GM21515 (cell line): ENCODE measurements at regions not wholly inside any gene's neighbourhood (a gene's known extent, or its start where the extent isn't known, plus 50 kb on each side); places are given as distances from the start of the nearest gene placed in this dataset.

Source experiments
- ATAC-seq: cut with Tn5 transposase; IDR thresholded peaks from one replicate; pipeline ENCODE4 v1.9.1; 2021; ENCODE audit not compliant: unreplicated experiment

DNA sequence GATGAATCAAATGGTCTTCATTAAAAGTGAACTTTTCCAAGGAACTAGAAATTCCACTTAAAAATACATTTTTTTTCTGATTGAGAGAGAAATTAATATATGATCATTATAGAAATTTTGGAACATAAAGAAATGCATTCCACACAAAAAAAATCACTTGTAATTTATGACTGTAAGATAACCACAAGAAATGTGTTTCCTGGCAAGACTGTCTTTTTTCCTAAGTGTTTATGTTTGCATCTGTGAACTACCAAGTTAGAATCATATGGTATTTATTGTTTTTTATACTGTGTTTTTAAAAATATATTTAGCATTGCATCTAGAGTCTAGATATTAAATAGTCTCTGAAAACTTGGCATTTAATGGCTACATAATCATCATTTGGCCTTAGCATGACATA is 726.8 kb downstream of the BCL11B start:
- no peak for ATAC-seq

- no peak for ATAC-seq
These were observed 723.8 kb downstream of the BCL11B start for GRCh38 chr14:98548071-98548686.

GRCh38 chr14:98551028-98551427 is 721.0 kb downstream of the BCL11B start:
- ATAC-seq, result no peak

DNA sequence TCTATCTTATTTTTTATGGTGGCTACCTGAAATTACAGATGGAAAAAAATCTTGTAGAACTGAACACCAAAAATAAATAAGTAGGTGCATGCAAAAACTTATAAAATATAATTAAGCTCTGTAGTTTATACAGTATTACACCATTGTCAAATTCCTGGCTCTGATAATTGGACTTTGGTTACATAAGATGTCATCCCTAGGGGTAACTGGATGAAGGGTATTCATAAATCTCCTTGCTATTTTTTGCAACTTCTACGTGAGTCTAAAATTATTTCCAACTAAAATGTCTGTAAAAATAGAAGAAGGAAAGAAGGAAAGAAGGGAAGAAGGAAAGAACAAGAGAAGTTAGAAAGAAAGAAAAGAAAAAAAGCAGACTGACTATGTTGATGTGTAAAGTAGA is 716.6 kb downstream of the BCL11B start:
- no peak for ATAC-seq

DNA sequence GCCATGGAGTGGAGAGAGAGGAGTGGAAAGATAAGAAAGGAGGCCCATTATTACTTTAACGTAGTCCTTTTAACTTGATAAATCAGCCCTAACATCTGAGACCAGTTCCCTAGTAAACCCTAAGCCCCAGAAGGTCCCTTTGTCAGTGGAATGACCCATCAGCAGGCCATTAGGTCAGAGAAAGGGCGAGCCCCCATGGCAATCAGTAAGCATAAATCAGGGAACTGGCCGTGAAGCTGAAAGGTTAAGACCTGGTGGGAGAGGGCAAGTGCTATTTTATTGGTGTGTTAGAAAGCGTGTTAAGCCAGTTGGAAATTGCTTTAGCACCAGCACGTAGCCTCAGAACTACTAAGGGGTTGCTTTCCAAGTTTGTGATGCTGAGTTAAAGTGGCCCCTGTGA is 708.0 kb downstream of the BCL11B start:
- no peak for ATAC-seq

DNA sequence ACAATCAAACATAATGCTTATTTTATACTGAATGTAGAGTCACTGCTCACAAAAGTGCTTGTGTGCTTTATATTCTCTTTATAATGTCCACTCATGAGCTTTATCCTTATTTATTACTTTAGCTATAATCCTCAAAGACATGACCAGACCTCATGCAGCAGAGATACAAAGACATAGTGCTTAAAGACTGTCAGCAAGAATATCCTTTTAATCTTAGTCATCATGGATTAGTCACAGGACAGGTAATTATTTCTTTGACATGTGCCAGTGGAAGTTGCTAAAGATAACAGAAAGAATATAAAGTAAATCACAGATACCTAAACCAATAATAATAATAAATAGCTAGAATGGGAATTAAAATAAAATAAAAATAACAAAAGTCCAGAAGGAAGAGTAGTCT is 707.5 kb downstream of the BCL11B start:
- ATAC-seq, result no peak

GRCh38 chr14:98571104-98571503 is 700.9 kb downstream of the BCL11B start:
- ATAC-seq, result no peak

DNA sequence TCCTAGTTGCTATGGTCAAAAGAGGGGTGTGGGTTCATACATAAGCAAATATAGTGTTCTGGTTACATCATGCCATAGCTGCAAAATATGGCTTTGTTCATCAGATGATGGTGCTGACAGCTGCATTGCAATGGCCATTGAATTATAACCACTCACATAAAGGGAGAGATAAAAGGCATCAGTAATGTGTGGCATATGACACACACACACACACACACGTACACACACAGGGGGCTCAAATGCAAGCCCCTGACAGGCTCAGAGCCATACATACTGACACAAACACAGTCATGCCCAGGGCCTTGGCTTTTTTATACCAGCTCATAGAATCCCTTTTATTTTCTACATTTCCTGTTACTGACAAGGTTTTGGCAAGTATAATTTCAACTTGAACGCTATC is 698.9 kb downstream of the BCL11B start:
- ATAC-seq, result no peak

DNA sequence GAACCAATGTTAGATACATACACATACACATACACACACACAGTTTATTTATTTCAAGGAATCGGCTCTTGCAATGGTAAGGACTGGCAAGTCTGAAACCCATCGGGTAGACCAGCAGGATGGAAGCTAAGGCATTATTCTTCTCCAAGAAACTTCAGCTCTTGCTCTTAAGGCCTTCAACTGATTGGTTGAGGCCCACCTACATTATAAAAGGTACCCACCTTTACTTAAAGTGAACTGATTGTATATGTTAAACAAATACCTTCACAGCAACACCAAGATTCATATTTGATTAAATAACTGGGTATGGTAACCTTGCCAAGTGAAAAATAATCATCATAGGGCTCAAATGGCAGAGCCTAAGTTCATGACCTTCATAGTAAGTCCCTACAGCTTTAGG is 695.5 kb downstream of the BCL11B start:
- no peak for ATAC-seq

- ATAC-seq, result no peak
These were observed 693.8 kb downstream of the BCL11B start for GRCh38 chr14:98578204-98578603.

GRCh38 chr14:98579140-98579539 is 692.9 kb downstream of the BCL11B start:
- ATAC-seq, result no peak

- ATAC-seq, result no peak
These were observed 691.8 kb downstream of the BCL11B start for GRCh38 chr14:98580131-98580678.

DNA sequence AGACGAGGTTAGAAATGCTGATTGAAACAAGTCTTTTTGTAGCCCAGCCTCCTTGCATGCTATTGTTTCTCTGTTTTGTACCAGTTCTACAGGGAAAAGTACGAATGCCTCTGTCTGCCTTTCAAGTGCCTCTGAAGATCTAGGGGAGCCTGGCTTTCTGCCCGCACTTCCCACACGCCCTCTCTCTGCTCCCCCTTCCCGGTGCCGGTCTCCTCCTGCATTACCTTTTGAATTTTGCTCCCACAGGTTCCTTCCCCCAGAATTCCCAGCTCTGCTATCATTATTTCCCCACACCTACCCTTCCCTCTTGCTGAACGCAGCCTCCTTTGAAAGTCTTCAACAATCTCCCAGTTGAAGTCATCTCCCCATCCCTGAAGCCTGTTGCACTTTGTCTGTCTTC is 689.7 kb downstream of the BCL11B start:
- ATAC-seq, result no peak

GRCh38 chr14:98591161-98591560 is 680.8 kb downstream of the BCL11B start:
- ATAC-seq, result no peak

GRCh38 chr14:98592611-98593170 is 679.3 kb downstream of the BCL11B start:
- no peak for ATAC-seq

GRCh38 chr14:98593361-98593761 is 678.6 kb downstream of the BCL11B start:
- ATAC-seq, result no peak

- no peak for ATAC-seq
These were observed 677.8 kb downstream of the BCL11B start for GRCh38 chr14:98594156-98594555.

GRCh38 chr14:98598576-98598975 is 673.4 kb downstream of the BCL11B start:
- ATAC-seq, result no peak

- no peak for ATAC-seq
These were observed 672.9 kb downstream of the BCL11B start for GRCh38 chr14:98599082-98599481.

DNA sequence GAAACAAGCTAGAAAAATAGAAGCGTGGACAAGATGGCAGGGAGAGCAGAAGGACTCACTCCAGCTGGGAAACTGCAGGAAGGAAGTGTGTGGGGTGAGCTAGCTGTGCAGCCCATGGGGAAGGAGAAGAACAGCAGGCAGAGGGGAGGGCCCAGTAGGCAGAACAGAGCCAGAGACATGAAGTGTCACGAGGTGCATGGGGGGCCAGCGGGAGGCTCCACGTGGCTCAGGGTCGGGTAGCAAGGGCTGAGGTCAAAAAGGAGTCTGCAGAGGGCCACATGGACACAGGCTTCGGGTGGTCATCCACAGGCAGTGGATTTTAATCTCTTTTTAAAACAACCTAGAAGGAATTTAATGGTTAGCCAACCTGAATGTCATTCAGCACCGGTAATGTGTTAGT is 669.0 kb downstream of the BCL11B start:
- ATAC-seq, result no peak

DNA sequence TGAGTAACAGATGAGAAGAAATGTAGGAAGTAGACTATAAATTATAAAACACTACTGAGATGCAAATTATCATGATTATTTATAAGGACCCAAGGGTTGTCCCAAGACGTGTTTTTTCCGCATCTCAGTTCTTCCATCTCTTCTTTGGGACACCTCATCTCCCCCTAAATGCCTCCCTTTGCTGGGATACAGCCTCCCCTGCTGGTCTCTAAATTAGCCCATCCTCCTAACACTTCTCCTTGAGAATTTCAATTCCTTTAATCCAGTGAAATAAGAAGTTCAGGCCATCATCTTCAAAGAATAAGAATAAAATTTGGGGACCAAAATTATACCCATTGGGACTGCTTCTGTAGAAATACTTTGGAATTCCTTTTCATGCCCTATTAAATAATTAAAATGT is 667.0 kb downstream of the BCL11B start:
- ATAC-seq, result no peak

- no peak for ATAC-seq
These were observed 665.9 kb downstream of the BCL11B start for GRCh38 chr14:98606041-98606640.

- no peak for ATAC-seq
These were observed 665.2 kb downstream of the BCL11B start for GRCh38 chr14:98606816-98607215.
